Activated CD8-positive, alpha-beta memory T cell treated with anti-CD3 and anti-CD28 coated beads, Interleukin-2, amount 50 U/mL, for 24 hours (primary cell): ENCODE measurements at regions not wholly inside any gene's neighbourhood (a gene's known extent, or its start where the extent isn't known, plus 50 kb on each side); places are given as distances from the start of the nearest gene placed in this dataset.

Experiments
- DNase-seq: peaks from one replicate; pipeline ENCODE4 v3.0.0-alpha.2; 2020; ENCODE audit errors: extremely low read depth

- no peak for DNase-seq
Observed at GRCh38 chr16:86382067-86382773, 128.1 kb upstream of the FOXF1 start.

DNA sequence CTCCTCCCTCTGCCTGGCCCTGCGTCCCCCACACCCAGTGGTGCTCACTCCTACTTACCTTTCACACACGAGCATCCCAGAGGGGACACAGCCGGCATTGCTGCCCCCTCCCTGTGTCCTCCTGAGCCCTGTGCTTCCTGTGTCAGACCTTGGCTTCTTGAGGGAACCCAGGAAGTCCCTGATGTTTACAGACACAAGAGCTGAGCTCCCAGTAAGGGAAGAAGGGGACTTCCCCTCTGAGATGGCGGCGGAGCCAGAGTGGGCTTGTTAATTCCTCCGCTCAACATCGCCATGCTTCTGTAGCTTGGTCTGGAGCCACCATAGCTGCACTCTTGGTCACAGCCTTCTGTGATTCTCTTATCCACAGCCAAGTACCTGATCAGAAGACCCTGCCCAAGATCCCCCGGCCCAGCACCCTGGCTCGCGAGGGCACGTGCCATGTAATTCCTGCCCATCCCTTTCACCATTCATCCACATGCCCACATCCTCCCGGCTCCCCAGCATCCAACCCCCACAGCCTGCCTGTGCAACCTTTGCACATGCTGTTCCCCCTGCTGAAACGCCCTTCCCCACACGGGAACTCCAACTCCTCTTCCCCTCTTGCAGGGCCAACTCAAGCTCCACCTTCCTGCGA is 127.4 kb upstream of the FOXF1 start:
- DNase-seq = no peak

DNA sequence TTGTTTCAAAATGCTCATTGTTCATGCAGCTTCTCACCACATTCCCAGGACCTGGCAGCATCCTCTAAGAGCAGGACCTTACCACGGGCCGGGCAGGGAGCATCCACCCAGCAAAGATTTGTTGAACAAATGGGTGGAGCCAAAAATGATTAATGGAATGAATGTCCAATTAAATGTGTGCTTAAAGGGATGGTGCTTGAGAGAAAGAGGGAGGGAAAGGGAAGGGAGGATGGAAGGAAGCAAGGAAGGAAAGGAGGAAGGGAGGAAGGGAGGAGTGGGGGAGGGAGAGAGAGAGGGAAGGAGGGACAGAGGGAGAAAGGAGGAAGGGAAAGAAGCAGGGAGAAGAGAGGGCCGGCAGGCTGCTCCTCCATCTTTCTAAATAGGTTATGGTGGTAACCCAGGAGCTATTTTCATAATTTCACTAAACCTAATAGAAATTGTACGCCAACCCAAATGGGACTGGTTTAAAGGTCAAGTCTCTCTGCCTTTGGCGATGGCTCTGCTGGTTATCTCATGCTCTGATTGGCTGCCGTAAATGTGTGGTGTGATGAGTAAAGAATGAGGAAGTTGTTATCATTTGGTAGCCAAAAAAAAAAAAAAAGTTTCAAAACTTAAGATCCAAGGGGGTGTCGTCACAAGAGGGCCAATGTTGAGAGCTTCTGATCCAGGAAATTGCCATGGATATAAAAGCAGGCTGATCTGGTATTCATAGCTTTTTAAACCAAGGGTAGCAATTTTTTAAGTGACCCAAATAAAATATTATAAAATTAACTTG is 126.7 kb upstream of the FOXF1 start:
- no peak for DNase-seq

DNA sequence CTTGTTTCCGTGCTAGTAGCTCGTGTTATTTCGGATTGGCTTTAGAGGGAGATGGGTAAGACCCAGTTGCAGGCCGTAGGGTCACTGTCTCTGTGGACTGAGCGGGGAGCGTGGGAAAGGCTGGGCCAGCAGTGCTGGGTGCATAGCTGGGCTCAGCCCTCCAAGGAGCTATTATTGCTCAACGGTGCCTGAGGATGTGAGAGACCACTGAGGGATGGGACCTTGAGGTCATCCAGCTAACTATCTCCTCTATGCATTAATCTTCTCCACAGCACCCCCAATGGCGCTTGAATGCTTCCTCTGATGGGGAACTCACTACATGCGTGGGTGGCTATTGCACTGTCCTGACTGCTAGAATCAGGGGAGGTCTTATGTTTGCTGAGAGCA is 126.1 kb upstream of the FOXF1 start:
- no peak for DNase-seq

- DNase-seq = no peak
Observed at GRCh38 chr16:86384980-86385379, 125.3 kb upstream of the FOXF1 start.

DNA sequence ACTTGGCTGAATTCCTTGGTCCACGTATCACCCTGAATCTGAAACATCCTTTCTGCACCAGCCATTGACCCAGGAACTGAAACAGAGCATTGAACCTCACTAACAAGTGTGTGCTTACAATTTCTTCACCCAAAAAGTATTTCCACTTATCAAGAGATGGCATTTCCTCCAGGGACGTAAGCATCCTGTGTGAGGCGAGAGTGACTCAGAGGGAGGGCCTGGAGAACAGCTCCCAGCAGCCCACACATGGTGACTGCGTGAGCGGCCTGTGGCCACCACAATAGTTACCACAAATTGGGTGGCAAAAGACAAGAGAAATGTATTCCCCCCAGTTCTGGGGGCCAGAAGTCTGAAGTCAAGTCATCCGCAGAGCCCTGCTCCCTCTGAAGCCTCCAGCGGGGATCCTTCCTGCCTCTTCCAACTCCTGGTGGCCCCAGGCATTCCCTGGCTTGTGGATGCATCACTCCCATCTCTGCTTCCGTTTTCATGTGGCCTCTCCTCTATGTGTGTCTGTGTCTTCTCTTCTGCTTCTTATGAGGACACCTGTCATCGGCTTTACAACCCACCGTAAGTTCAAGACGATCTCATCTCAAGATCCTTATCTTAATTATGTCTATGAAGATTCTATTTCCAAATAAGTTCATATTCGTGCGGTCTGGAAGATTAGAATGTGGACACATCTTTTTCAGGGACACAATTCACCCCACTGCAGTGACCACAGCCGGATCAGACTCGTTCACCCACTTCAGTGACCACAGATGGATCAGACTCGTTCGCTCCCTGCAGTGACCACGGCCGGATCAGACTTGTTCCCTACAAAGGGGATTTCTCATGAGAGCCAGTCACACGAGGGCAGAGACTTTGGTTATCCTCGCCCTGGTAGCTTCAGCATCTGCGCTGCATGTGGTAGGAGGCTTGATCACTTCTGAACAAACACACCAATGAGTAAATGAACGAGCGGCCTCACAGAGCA is 122.6 kb upstream of the FOXF1 start:
- no peak for DNase-seq

DNA sequence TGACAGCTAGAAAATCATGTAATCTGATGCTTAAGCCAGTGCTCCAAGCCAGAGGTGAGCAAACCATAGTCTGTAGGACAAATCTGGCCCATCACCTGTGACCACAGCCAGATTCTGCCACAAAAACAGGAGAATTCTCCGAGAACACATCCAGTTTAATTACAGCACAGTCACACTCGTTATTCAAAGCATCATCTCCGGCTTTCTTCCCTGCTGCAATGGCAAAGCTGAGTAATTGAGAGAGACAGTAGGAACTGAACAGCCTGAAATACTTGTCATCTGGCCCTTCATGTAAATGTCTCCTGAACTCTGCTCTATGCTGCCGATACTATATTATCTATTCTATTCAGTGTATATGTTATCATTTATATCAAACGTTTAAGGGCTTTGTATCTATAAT is 121.4 kb upstream of the FOXF1 start:
- DNase-seq = no peak

GRCh38 chr16:86389566-86390328 is 120.6 kb upstream of the FOXF1 start:
- no peak for DNase-seq

DNA sequence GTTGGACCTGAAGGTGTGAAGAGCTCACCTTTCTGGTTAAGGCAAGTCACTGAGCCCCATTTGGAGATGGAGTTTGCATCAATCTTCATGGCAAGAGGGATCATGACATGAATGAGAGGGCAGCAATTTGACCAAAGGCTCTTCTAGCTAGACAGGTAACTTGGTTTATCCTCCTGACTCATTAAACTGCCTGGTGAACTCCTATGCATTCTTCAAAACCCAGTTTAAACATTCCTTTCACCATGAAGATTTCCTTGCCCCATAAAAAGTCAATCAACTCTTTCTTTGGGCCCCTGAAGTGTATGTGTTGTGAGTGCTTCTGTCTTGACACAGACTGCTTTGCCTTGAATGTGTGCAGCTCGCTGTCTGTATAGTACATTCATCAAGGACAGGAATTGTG is 120.0 kb upstream of the FOXF1 start:
- no peak for DNase-seq

GRCh38 chr16:86391486-86391885 is 118.8 kb upstream of the FOXF1 start:
- DNase-seq = no peak

DNA sequence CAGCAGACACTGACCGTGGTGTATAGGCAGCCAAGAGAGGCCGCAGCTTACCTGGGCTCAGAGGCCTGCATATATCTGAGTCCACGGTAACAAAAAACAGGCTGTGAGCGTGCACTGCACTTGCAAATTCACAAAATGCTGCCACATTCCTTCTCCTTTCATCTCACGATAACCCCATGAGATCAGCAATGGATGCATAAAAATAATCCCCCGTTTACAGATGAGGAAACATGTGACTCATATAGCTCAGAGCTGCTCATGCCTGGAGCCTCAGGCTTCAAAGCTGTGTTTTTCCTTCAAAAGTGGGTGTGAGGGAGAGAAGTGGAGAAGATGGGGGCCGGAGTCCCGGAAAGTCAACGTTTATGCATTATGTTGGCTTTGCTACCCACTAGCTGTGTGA is 118.3 kb upstream of the FOXF1 start:
- DNase-seq = no peak

- DNase-seq = no peak
Observed at GRCh38 chr16:86392436-86393152, 117.7 kb upstream of the FOXF1 start.

- no peak for DNase-seq
Observed at GRCh38 chr16:86393907-86394626, 116.3 kb upstream of the FOXF1 start.

DNA sequence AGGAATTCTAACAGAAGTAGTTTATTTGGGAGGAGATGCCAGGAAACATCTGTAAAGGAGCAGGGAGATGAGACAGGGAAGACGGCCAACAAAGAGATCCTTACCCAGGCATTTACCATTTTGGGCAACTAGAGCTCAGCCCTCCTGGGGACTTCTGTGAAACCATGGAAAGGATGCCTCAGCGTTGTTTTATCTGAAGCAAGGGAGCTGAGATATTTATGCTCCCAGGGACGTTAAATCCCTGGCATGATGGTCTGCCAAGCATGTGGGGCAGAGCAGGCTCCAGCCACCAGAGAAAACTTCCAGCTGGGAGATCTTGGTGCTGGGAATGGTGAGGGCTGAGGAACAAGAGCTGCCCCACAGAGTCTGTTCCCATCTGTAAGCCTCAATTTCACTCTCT is 114.8 kb upstream of the FOXF1 start:
- DNase-seq = no peak

GRCh38 chr16:86396422-86396821 is 113.9 kb upstream of the FOXF1 start:
- no peak for DNase-seq

DNA sequence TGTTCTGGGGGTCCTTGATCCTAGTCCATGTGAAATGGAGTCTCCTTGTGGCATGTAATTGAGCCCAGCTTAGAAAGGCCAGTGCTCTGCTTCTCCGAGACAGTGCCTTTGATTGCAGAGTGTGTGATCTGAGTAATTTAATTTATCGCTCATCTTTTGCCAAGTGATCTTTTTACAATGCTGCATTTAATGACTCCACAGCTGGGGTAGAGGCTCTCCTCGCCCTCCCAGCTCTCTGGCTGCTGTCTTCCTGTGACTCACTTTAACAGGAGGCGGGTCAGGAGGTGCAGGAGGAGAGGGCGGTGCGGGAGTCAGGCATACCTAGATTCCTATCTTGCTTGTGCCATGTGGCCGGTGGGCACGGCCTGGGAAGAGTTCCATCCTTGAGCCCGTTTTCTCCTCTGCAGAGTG is 113.4 kb upstream of the FOXF1 start:
- no peak for DNase-seq

GRCh38 chr16:86398201-86398600 is 112.1 kb upstream of the FOXF1 start:
- no peak for DNase-seq

DNA sequence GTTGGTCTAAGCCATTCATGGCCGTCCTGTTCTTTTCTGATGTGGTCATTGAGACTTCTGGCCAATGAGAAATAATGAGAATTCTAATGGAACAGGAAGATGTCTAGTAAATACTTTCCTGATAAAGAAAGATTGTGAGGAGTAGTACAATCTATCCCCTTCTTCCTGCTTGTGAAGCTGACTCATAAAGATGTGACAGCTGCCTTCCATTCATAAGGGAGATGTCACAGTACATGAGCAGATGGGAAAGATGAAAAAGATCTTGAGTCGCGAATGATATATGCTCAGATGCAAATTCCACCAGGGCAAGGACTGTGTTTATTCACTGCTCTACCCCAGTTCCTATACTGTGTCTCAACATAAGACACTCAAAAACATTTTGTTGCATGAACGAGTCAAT is 111.7 kb upstream of the FOXF1 start:
- no peak for DNase-seq

- DNase-seq = no peak
Observed at GRCh38 chr16:86401126-86401525, 109.2 kb upstream of the FOXF1 start.

DNA sequence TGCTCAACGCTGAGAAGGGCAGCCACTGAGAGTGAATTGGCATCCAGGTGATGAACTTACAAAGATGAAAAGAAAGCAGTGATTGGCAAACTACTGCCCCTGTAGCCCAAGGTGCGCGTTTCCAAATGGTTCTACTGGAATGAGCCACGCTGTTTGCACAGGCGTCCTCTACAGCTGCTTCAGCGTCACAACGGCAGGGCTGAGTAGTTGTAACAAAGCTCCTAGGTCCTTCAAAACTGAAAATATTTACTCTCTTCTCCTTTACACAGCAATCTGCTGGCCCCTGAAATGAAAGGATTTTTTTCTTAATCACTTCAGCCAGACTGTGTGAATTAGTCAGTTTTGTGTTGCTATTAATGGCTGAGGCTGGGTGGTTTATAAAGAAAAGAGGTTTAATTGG is 107.2 kb upstream of the FOXF1 start:
- no peak for DNase-seq
